Activated naive CD8-positive, alpha-beta T cell treated with anti-CD3 and anti-CD28 coated beads, Interleukin-2, amount 50 U/mL, for 24 hours (primary cell): ENCODE measurements at regions not wholly inside any gene's neighbourhood (a gene's known extent, or its start where the extent isn't known, plus 50 kb on each side); places are given as distances from the start of the nearest gene placed in this dataset.

Experiments
- ATAC-seq: fragments of 150-1000 bp; cut with Tn5 transposase; one replicate; pipeline ENCODE4 v1.10.0; 2021
- DNase-seq: peaks from one replicate; pipeline ENCODE4 v3.0.0; 2021
- H3K27ac Mint-ChIP-seq: one replicate; pipeline ENCODE4 v1.8.0; 2021; ENCODE audit warnings: mild to moderate bottlenecking, mixed read lengths
- H3K27me3 Mint-ChIP-seq: one replicate; pipeline ENCODE4 v1.8.0; 2021; ENCODE audit warnings: mixed read lengths
- H3K36me3 Mint-ChIP-seq: one replicate; pipeline ENCODE4 v1.8.0; 2021; ENCODE audit warnings: low read depth, mixed read lengths
- H3K4me1 Mint-ChIP-seq: one replicate; pipeline ENCODE4 v1.8.0; 2021; ENCODE audit warnings: mixed read lengths
- H3K4me3 Mint-ChIP-seq: one replicate; pipeline ENCODE4 v1.8.0; 2021; ENCODE audit warnings: mild to moderate bottlenecking, moderate library complexity, mixed read lengths
- H3K9me3 Mint-ChIP-seq: one replicate; pipeline ENCODE4 v1.8.0; 2021; ENCODE audit warnings: mixed read lengths

DNA sequence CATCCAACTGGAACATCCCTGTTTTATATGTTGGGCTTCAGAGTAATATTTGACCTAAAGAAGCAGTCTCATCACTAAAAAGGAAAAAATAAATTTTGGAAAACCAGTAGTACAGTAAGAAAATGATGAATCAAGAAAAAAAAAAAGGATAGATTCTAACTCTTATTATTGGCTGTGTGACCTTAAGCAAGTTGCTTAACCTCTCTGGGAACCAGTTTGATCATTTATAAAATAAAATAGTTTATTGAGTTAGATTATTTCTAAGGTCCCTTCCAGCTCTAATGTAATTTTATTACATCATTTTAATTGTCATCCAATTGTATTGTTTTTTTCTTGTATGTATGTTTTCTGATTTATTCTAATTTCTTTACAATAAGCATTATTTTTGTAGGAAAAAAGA lies 127.0 kb downstream of the PRELID2 start:
- no peak for ATAC-seq
- no peak overlapping the region for H3K4me3 Mint-ChIP-seq

DNA sequence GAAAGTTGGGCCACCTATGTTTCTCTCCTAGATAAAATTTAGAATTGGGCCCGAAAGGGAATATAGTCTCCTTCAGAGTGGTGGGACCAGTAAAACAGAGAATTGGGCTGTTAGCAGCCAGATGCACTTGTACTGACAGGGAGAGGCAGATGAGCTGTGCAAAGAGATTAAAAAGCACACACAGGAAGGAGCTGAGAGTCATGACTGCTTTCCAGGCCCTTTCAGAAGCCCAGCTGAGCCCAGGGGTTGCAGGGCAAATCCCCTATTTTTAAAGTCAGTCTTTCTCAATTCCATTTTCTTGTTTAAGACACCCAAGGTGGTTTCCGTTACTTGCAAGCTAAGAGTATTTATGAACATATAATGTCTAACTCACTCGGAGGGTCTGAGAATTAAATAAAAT lies 130.4 kb downstream of the PRELID2 start:
- no peak overlapping the region for H3K27ac Mint-ChIP-seq
- H3K9me3 Mint-ChIP-seq, result no peaks in the 10 kb centered on the region
- H3K36me3 Mint-ChIP-seq, result no peaks in the 10 kb centered on the region
- no peaks in the 10 kb centered on the region for H3K4me1 Mint-ChIP-seq
- H3K27me3 Mint-ChIP-seq, result no peaks in the 10 kb centered on the region
- H3K4me3 Mint-ChIP-seq, result no peak overlapping the region
- DNase-seq, result no peak
- ATAC-seq, result no peak

More for the DNA sequence above, 127.0 kb downstream of the PRELID2 start:
- DNase-seq, result no peak
- Mint-ChIP-seq H3K9me3 (no peaks in the 10 kb centered on the region), H3K36me3 (no peaks in the 10 kb centered on the region), H3K4me1 (no peaks in the 10 kb centered on the region), H3K27ac (no peak overlapping the region), H3K27me3 (peaks cover 2% of the 10 kb centered on the region)

DNA sequence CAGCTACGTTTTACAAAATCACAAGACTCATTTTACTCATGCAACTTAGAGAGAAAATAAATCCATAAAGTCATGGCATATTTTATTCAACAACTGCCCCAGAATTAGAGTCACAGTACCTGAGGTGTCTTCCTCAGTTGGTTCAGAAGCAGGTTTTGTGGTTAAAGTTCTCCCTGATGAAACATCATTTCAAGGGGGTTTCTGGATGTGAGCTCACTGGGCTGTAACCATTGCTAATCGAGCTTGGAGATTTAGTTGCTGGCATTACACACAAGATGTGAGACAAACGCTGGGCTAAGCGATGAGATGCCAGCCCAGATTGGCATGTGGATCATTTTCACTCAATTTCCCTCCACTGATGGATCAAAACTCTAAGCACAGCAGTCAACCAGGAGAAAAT lies 131.3 kb downstream of the PRELID2 start:
- DNase-seq (no peak), ATAC-seq (no peak)
- Mint-ChIP-seq H3K36me3 (no peaks in the 10 kb centered on the region), H3K9me3 (no peaks in the 10 kb centered on the region), H3K27ac (no peak overlapping the region), H3K4me1 (no peaks in the 10 kb centered on the region), H3K4me3 (no peak overlapping the region), H3K27me3 (no peaks in the 10 kb centered on the region)

DNA sequence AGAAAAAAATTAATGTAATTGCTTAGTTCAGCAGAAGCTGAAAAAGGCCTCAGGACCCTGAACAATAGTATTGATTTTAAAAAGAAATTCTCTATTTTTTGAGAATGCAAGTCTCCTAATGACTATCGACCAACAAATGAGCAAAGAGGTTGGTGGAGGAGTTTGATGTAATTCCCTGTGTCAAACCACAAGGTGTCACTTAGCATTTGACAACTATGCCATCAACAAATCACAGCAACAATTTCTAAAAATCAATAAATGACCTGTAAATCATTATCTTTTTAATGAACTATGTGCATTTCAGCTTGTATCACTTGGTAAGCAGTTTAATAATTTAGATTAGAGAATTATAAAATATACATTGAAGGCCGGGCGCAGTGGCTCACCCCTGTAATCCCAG lies 133.7 kb downstream of the PRELID2 start:
- ATAC-seq, result no peak
- H3K4me3 Mint-ChIP-seq, result no peak overlapping the region
- no peaks in the 10 kb centered on the region for H3K27me3 Mint-ChIP-seq
- DNase-seq, result no peak
- H3K9me3 Mint-ChIP-seq, result no peaks in the 10 kb centered on the region
- H3K4me1 Mint-ChIP-seq, result no peaks in the 10 kb centered on the region
- H3K27ac Mint-ChIP-seq, result no peak overlapping the region
- no peaks in the 10 kb centered on the region for H3K36me3 Mint-ChIP-seq

DNA sequence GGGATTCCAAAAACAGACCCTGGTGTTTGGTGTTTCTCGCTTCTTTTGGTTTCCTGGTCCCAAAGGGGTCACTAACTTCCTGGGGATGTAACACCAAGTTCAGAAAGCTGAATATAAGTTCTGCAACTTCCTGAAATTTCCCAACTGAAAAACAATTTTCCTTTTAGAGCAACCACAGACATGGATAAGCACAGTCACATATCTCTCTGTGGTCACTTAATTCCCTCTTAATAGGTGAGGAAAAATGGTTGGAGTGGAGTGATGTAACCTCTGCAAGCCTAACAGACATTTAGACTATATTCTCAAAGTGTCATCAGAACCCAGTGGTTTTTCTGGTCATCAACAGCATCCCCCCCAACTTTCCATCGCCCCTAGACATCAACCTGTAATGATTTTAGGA lies 135.3 kb downstream of the PRELID2 start:
- no peak for ATAC-seq
- Mint-ChIP-seq H3K9me3 (no peaks in the 10 kb centered on the region), H3K27me3 (peaks cover 4% of the 10 kb centered on the region), H3K36me3 (no peaks in the 10 kb centered on the region), H3K27ac (no peak overlapping the region), H3K4me3 (no peak overlapping the region), H3K4me1 (no peaks in the 10 kb centered on the region)
- DNase-seq, result no peak

DNA sequence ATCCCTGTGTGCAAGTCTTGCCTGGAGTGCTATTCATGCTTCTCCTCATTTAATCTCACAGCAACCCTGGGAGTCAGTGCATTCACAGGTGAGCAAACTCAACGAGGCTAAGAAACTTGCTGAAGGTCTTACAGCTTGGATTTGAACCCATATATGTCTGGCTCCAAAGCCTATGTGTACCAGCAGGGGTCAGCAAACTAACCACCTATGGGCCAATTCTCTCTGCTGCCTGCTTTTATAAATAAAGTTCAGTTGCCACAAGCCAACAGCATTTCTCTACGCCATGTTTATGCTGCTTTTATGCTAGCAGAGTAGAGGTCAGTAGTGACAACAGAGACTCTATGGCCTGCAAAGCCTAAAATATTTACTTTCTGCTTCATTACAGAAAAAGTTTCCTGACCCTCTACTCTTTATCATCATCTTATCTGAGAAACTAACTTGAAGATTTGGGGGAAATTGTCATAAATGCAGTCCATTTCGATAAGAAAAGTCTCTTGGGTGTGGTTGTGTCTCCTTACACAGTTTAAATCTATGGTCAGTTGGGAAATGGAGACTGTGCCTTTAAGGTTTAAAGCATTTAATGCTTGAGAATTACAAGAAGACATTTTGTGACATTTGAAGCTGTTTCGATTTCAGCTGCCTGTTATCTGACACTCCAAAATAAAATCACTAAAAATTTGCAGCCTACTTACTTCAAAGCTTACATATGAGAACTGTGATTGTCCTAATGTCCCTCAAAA lies 137.7 kb downstream of the PRELID2 start:
- Mint-ChIP-seq H3K36me3 (no peaks in the 10 kb centered on the region), H3K9me3 (no peaks in the 10 kb centered on the region), H3K27me3 (peaks cover 4% of the 10 kb centered on the region), H3K4me1 (no peaks in the 10 kb centered on the region), H3K4me3 (no peak overlapping the region), H3K27ac (no peak overlapping the region)
- DNase-seq (no peak), ATAC-seq (no peak)

DNA sequence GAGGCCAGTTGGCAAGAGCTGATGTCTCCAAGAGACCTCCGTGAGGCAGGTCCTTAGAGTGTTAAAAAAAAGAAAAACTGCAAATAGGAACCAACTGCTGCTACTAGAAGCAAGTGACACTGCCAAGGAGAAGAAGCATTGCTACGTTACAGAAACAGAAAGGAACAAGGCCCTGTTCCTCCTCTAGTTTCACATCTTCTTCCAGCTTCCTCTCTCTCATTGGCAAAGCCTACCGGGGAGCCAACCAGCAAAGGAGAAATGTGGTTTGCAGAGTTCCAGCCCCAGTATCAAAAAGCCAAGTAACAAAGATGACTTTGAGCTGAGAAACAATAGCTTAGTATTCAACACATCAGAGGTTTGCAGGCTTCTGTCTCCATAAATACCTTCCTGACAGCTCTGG lies 145.9 kb downstream of the PRELID2 start:
- Mint-ChIP-seq H3K9me3 (no peaks in the 10 kb centered on the region), H3K27me3 (no peaks in the 10 kb centered on the region)
- DNase-seq, result no peak

DNA sequence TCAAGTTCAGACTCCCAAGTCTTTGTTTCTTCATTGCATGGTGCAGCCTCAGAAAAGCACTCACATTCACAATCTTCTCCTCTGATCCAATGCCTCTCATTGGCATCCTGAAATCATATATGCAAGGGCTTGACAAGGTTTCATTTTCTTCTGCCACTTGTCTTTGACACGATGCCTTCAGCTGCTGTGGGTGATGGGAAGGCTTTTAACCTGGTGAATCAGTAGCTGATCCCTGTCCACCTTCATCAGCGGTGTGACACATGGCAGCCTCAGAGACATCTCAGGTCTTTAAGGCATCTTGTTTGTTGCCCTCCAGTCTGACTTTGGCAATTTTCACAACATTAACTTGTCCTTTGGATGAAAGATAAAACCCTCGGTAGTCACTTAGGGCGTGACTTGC lies 147.2 kb downstream of the PRELID2 start:
- no peaks in the 10 kb centered on the region for H3K9me3 Mint-ChIP-seq
- DNase-seq (no peak), ATAC-seq (no peak)
- no peak overlapping the region for H3K27ac Mint-ChIP-seq
- no peak overlapping the region for H3K4me3 Mint-ChIP-seq
- no peaks in the 10 kb centered on the region for H3K27me3 Mint-ChIP-seq
- no peaks in the 10 kb centered on the region for H3K4me1 Mint-ChIP-seq
- H3K36me3 Mint-ChIP-seq, result no peaks in the 10 kb centered on the region

More for the DNA sequence above, 145.9 kb downstream of the PRELID2 start:
- no peaks in the 10 kb centered on the region for H3K4me1 Mint-ChIP-seq
- no peaks in the 10 kb centered on the region for H3K36me3 Mint-ChIP-seq
- no peak overlapping the region for H3K4me3 Mint-ChIP-seq
- H3K27ac Mint-ChIP-seq, result no peak overlapping the region
- ATAC-seq, result no peak

DNA sequence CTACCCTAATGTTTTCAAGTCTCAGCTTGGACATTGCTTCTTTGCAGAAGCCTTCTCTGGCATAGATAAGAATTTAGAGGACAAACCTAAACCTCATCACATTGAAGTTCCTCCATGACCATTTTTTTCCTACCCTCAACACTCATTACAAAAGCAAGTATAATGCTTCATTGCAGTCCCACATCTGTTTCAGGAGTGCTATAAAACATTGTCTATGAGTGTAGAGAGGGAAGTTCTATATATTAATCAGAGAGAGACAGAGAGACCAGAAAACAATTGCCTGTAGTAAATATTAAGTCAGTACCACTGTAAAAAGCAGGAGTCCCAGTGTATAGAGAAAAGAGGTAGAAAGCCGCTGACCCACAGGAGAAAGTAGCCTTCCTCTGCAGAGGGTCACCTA lies 149.7 kb downstream of the PRELID2 start:
- no peak for ATAC-seq
- H3K36me3 Mint-ChIP-seq, result no peaks in the 10 kb centered on the region
- DNase-seq, result no peak
- H3K9me3 Mint-ChIP-seq, result no peaks in the 10 kb centered on the region
- H3K27ac Mint-ChIP-seq, result peak overlapping the region; percentile 19
- no peaks in the 10 kb centered on the region for H3K4me1 Mint-ChIP-seq
- no peak overlapping the region for H3K4me3 Mint-ChIP-seq
- H3K27me3 Mint-ChIP-seq, result no peaks in the 10 kb centered on the region

DNA sequence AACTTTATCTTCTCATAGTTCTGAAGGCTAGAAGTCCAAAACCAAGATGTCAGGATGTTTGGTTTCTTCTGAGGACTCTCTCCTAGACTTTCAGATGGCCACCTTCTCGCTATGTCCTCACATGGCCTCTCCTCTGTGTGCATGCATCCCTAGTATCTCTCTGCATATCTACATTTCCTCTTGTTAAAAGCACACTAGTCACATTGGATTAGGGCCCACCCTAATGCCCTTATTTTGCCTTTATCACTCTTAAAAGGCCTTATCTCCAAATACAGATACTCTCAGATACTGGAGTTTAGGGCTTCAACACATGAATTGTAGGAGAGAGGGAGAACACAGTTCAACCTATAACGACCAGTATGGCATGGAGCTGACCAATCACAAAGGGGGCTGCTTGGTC lies 151.7 kb downstream of the PRELID2 start:
- H3K36me3 Mint-ChIP-seq, result no peaks in the 10 kb centered on the region
- H3K4me1 Mint-ChIP-seq, result no peaks in the 10 kb centered on the region
- ATAC-seq (no peak), DNase-seq (no peak)
- no peak overlapping the region for H3K27ac Mint-ChIP-seq
- H3K27me3 Mint-ChIP-seq, result no peaks in the 10 kb centered on the region
- no peak overlapping the region for H3K4me3 Mint-ChIP-seq
- H3K9me3 Mint-ChIP-seq, result no peaks in the 10 kb centered on the region

DNA sequence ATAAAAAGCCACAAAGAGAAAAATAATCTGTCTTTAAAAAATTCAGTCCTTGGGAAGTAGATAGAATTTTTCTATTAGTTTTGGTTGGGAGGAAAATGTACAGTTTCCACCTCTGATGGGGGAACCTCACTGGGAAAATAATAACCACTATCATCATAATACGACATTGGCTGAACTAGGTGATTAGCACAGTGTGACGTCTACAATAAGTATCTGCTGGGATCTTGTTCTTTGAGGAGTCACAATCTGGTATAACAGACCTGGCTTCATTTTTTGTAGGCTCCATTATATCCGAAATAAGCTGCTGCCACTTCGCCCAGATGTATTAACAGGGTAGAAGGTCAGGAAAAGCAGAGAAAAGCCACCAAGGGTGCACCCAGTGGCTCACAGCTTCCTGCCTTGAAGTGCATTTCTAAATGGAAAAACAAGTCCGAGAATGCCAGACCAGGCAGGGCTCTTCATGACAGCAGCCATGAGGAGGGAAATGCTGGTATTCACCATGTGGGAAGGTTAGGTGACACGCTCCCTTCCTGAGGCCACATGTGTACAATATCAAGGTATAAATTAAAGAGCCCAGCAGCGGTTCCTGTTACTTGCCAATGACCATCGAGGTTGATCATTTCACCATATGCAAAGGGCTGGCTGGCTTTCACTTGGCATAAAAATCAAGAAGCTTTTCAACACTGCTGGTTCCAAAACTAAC lies 152.8 kb downstream of the PRELID2 start:
- Mint-ChIP-seq H3K27ac (no peak overlapping the region), H3K36me3 (no peaks in the 10 kb centered on the region), H3K9me3 (no peaks in the 10 kb centered on the region), H3K4me3 (no peak overlapping the region), H3K4me1 (no peaks in the 10 kb centered on the region), H3K27me3 (no peaks in the 10 kb centered on the region)
- ATAC-seq (no peak), DNase-seq (no peak)

DNA sequence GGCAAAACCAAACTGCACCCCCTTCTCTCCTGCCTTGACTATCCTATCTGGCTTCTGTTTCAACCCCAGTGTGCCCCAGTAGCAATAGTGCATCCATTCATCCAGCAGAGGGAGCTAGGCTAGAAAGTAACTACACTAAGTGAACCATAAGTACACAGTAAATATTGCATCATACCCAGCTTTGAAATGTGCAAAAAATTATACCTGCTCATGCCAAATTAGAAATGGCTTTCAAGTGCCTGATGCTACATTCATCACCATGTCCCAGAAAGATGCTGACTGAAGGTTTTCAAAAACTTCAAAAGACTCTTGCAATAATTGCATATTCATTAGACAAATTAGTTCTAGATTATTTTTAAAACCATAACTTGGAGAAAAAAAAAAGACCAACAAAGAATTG lies 153.5 kb downstream of the PRELID2 start:
- Mint-ChIP-seq H3K4me3 (no peak overlapping the region), H3K27ac (no peak overlapping the region), H3K4me1 (no peaks in the 10 kb centered on the region), H3K27me3 (no peaks in the 10 kb centered on the region), H3K36me3 (no peaks in the 10 kb centered on the region), H3K9me3 (no peaks in the 10 kb centered on the region)
- ATAC-seq (peak; percentile 61), DNase-seq (peak; percentile 18)

DNA sequence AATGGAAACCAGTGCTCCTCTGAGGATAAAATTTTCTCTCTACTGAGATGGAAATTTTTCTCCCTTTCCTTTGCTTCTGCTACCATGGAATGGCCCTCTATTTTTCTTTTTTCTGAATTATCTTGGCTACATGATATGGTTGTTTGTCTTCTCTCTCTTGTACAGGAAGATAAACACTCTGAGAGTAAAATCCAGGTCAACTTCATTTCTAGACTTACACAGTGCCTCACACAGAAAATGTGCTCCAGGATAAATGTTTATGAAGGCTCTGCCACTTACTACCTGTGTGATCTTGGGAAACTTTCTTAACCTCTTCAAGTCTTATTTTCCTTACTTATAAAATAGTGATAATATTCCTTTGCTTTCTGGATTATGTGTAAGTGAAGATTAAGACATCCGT lies 153.9 kb downstream of the PRELID2 start:
- Mint-ChIP-seq H3K27me3 (no peaks in the 10 kb centered on the region), H3K27ac (no peak overlapping the region), H3K4me1 (no peaks in the 10 kb centered on the region), H3K9me3 (no peaks in the 10 kb centered on the region), H3K4me3 (no peak overlapping the region), H3K36me3 (no peaks in the 10 kb centered on the region)
- ATAC-seq (no peak), DNase-seq (no peak)

DNA sequence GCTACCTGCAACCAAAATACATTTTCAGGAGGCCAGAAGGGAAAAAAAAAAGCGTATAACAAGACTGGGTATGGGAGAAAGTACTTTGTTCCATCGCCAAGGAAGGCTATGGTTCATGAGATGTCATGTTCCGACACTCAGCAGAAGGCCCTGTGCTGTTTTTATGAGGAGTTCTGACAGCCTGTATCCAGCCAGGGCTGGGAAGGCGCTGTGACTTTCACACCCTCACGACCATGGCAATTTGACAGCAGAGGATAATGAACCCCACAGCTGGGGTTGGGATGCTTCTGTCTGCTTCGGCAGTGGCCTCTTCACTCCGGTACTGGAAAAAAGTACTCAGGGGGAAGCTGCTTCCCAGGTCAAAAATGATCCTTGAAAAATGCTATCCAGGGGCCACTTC lies 154.4 kb downstream of the PRELID2 start:
- Mint-ChIP-seq H3K9me3 (no peaks in the 10 kb centered on the region), H3K4me3 (no peak overlapping the region), H3K27ac (no peak overlapping the region), H3K36me3 (no peaks in the 10 kb centered on the region), H3K27me3 (no peaks in the 10 kb centered on the region), H3K4me1 (no peaks in the 10 kb centered on the region)
- DNase-seq (no peak), ATAC-seq (no peak)

DNA sequence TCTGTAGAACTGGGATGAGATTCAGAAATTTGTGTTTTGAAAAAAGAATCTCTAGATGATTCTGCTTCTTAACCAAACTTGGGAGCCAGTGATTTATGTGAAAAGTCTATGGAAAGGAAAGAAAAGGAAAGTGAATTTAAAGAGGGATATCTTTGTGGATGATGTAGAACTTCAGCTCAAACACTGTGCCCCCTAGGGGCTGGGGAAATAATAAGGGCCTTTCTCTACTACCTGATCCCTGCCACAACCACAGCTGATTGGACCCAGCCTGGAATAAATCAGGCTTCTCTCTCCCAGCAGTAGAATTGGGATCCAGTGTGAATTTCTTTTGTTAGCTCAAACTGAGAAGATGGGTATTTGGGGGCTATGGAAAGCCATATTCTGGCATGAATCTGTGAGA lies 155.0 kb downstream of the PRELID2 start:
- Mint-ChIP-seq H3K4me3 (no peak overlapping the region), H3K4me1 (no peaks in the 10 kb centered on the region)

More for the DNA sequence above, 155.0 kb downstream of the PRELID2 start:
- Mint-ChIP-seq H3K27me3 (no peaks in the 10 kb centered on the region), H3K36me3 (no peaks in the 10 kb centered on the region), H3K9me3 (no peaks in the 10 kb centered on the region), H3K27ac (no peak overlapping the region)
- no peak for ATAC-seq
- no peak for DNase-seq
